ENCODE measurements at regions not wholly inside any gene's neighbourhood (a gene's known extent, or its start where the extent isn't known, plus 50 kb on each side); places are given as distances from the start of the nearest gene placed in this dataset.

- no peaks in the 10 kb centered on the region for H3K79me2 ChIP-seq (ENCODE audit: insufficient read depth, low read length)
- H3F3A ChIP-seq (ENCODE audit: insufficient read depth): no peaks in the 10 kb centered on the region
- no peaks in the 10 kb centered on the region for H3K9me3 ChIP-seq (ENCODE audit: insufficient read depth, low read length)
- no peaks in the 10 kb centered on the region for H4K20me1 ChIP-seq (ENCODE audit: low read depth, low read length)
- TF ChIP-seq EZH2phosphoT487 (conservative IDR thresholded peaks at IDR 0.05; ENCODE audit: low read length) (no peak), CTCF (IDR thresholded peaks at IDR 0.05; ENCODE audit: insufficient read depth, low read length, poor library complexity, severe bottlenecking) (no peak)
- no peaks in the 10 kb centered on the region for H3K9me2 ChIP-seq (replicated peaks; ENCODE audit: insufficient read depth, low read length)
- no peak overlapping the region for H3K4me3 ChIP-seq (ENCODE audit: insufficient read depth, low read length, poor library complexity, severe bottlenecking)
- no peaks in the 10 kb centered on the region for H3K27me3 ChIP-seq (ENCODE audit: low read length)
- no peaks in the 10 kb centered on the region for H3K36me3 ChIP-seq (ENCODE audit: low read length)
- H3K27ac ChIP-seq (ENCODE audit: low read depth, low read length): no peak overlapping the region
- H2AFZ ChIP-seq (ENCODE audit: low read depth, low read length, severe bottlenecking): no peak overlapping the region
- H3K4me2 ChIP-seq (ENCODE audit: low read depth, low read length, poor library complexity, severe bottlenecking): no peak overlapping the region
- no peak overlapping the region for H3K9ac ChIP-seq (ENCODE audit: low read length)
These were observed 1248.9 kb downstream of the SLITRK5 start for GRCh38 chr13:88919970-88920628.

- no peaks in the 10 kb centered on the region for H3K79me2 ChIP-seq (ENCODE audit: insufficient read depth, low read length)
- no peak overlapping the region for H3K4me2 ChIP-seq (ENCODE audit: low read depth, low read length, poor library complexity, severe bottlenecking)
- TF ChIP-seq EZH2phosphoT487 (conservative IDR thresholded peaks at IDR 0.05; ENCODE audit: low read length): no peak
- TF ChIP-seq CTCF (IDR thresholded peaks at IDR 0.05; ENCODE audit: insufficient read depth, low read length, poor library complexity, severe bottlenecking): no peak
- no peaks in the 10 kb centered on the region for H3F3A ChIP-seq (ENCODE audit: insufficient read depth)
- H4K20me1 ChIP-seq (ENCODE audit: low read depth, low read length): no peaks in the 10 kb centered on the region
- H2AFZ ChIP-seq (ENCODE audit: low read depth, low read length, severe bottlenecking): no peak overlapping the region
- H3K9me2 ChIP-seq (replicated peaks; ENCODE audit: insufficient read depth, low read length): no peaks in the 10 kb centered on the region
- no peak overlapping the region for H3K27ac ChIP-seq (ENCODE audit: low read depth, low read length)
- H3K27me3 ChIP-seq (ENCODE audit: low read length): no peaks in the 10 kb centered on the region
- no peak overlapping the region for H3K9ac ChIP-seq (ENCODE audit: low read length)
- H3K4me3 ChIP-seq (ENCODE audit: insufficient read depth, low read length, poor library complexity, severe bottlenecking): no peak overlapping the region
- no peaks in the 10 kb centered on the region for H3K36me3 ChIP-seq (ENCODE audit: low read length)
- H3K9me3 ChIP-seq (ENCODE audit: insufficient read depth, low read length): 0 out of 2 replicates have a peak, but pooled peaks cover 8% of the 10 kb centered on the region
These were observed 1254.8 kb downstream of the SLITRK5 start for GRCh38 chr13:88925954-88926353.

- Histone ChIP-seq H3K4me2 (ENCODE audit: low read depth, low read length, poor library complexity, severe bottlenecking) (no peak overlapping the region), H3F3A (ENCODE audit: insufficient read depth) (no peaks in the 10 kb centered on the region), H3K4me3 (ENCODE audit: insufficient read depth, low read length, poor library complexity, severe bottlenecking) (no peak overlapping the region), H4K20me1 (ENCODE audit: low read depth, low read length) (no peaks in the 10 kb centered on the region), H3K79me2 (ENCODE audit: insufficient read depth, low read length) (no peaks in the 10 kb centered on the region), H3K9ac (ENCODE audit: low read length) (no peak overlapping the region), H3K9me2 (replicated peaks; ENCODE audit: insufficient read depth, low read length) (no peaks in the 10 kb centered on the region), H3K9me3 (ENCODE audit: insufficient read depth, low read length) (0 out of 2 replicates have a peak, but pooled peaks cover 8% of the 10 kb centered on the region), H2AFZ (ENCODE audit: low read depth, low read length, severe bottlenecking) (no peak overlapping the region), H3K27me3 (ENCODE audit: low read length) (no peaks in the 10 kb centered on the region), H3K27ac (ENCODE audit: low read depth, low read length) (no peak overlapping the region), H3K36me3 (ENCODE audit: low read length) (no peaks in the 10 kb centered on the region)
- TF ChIP-seq CTCF (IDR thresholded peaks at IDR 0.05; ENCODE audit: insufficient read depth, low read length, poor library complexity, severe bottlenecking) (no peak), EZH2phosphoT487 (conservative IDR thresholded peaks at IDR 0.05; ENCODE audit: low read length) (no peak)
These were observed 1255.8 kb downstream of the SLITRK5 start for GRCh38 chr13:88926890-88927502.
